GM12892 (cell line): ENCODE measurements at regions not wholly inside any gene's neighbourhood (a gene's known extent, or its start where the extent isn't known, plus 50 kb on each side); places are given as distances from the start of the nearest gene placed in this dataset.

Source experiments
- POLR2A ChIP-seq: IDR thresholded peaks from 2 replicates; pipeline ENCODE4 v1.6.1; 2011; ENCODE audit warnings: low read depth, low read length, control low read depth
- POLR2AphosphoS5 ChIP-seq: IDR thresholded peaks from 2 replicates; pipeline ENCODE4 v1.6.1; 2011; ENCODE audit warnings: low read depth, low read length, control low read depth
- TAF1 ChIP-seq: IDR thresholded peaks from 2 replicates; pipeline ENCODE4 v1.6.1; 2011; ENCODE audit warnings: low read depth, mild to moderate bottlenecking, control low read depth, low read length, borderline replicate concordance

DNA sequence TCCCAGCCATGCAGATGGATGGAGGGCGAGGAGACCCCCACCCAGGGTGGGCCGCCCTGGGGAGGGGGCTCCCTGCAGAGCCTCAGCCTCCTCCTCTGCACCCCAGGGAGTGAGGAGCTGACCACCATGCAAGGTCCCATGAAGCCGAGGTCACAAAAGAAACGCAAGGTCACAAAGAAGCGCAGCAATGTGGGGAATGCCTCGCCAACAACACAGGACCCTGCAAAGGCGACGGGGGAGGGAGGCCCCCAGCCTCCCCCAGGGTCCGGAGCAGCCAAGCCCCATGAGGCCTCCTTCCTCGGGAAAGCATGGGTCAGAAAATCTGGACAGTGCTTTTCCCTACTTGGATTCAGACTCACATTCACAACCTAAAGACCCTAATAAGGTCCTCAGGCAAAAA lies 191.5 kb downstream of the BRD1 start:
- no peak for TF ChIP-seq POLR2A
- TF ChIP-seq POLR2AphosphoS5, result no peak
- no peak for TF ChIP-seq TAF1
